SIG-M5 treated with dmso at 0.1 percent for 504 hours (cell line): ENCODE measurements at regions not wholly inside any gene's neighbourhood (a gene's known extent, or its start where the extent isn't known, plus 50 kb on each side); places are given as distances from the start of the nearest gene placed in this dataset.

ENCODE experiments used
- DNase-seq: peaks from one replicate; lab custom pipeline; 2025; ENCODE audit not compliant: unreplicated experiment; lab: John Stamatoyannopoulos, UW

DNA sequence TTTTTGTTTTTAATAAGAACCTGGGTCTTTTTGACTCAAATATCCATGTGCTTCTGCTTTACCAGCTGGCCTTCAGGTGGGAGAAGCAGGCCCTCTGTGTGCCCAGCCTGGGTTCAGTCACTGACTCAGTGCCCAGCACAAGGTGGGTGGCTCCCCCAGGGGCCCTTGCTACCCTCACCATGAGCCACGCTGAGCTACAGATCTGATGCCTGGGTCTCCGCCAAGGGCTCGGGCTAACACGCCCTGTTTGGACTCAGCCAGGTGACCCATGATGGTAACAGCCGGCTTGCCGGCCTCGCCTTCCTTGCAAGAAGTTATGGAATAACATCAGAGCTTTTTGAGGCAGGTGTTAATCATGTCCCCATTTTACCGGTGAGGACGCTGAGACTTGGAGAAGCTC, 109.5 kb upstream of the NLRP1 start:
- DNase-seq = no peak

DNA sequence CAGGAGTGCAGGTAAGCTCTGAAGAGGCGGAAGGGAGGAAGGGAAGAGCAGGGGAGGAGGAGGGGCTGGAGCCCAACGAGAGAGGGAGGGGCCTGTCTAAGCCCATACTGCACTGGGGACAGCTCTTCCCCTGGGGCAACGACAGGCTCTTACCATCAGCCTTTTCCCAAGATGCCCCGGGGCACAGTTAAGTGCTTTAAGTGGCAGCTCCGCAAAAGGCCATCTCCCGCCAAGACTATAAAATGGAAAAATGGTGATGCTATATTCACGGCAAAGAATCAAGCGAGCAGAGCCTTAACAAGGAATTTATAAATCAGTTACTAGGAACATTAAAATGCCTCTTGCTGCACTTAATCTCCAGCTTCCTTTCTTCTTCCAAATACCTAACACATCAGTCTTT, 110.2 kb upstream of the NLRP1 start:
- DNase-seq = no peak

DNA sequence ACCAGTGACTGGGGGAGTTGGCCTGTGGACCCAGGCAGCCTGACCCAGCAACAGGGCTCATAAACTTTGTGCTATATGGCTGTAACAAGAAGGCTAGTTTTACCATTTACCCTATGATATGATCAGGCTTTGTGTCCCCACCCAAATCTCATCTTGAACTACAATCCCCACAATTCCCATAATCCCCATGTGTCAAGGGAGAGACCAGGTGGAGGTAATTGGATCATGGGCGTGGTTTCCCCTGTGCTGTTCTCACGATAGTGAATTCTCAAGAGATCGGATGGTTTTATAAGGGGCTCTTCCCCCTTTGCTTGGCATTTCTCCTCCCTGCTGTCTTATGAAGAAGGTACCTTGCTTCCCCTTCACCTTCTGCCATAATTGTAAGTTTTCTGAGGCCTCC, 111.2 kb upstream of the NLRP1 start:
- DNase-seq = no peak

DNA sequence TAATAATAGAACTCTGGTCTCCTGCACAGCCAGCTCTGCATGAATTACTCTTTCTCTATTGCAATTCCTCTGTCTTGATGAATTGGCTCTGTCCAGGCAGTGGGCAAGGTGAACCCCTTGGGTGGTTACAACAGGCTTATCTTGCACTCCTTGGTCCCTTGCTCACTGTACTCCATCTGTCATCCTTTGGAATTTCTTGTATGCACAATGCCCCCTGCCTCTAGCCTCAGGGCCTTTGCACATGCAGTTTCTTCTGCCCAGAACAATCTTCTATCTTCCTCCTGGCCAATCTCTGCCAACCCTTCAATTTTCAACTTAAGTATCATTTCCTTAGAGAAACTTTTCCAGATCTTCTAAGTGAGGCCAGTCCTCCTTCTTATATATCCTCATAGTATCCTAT, 114.7 kb upstream of the NLRP1 start:
- no peak for DNase-seq

DNA sequence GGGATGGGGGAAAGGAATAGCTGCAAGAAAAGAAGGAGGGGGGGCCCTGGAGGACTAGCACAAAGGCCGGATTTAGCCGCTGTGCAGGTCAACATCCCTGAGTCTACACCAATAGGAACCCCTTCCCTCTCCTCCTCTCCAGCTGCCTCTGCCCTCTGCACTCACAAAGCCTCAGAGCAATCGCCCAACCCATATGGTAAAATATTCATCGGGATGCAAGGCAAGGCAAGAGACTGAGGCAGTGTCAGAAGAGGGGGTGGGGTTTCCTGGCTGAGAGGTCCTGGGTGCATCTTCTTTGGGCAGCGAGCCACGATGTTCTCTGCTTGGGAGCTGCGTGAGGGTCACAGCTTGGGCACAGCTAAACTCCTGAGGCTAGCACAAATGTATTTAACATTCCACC, 115.5 kb upstream of the NLRP1 start:
- no peak for DNase-seq

DNA sequence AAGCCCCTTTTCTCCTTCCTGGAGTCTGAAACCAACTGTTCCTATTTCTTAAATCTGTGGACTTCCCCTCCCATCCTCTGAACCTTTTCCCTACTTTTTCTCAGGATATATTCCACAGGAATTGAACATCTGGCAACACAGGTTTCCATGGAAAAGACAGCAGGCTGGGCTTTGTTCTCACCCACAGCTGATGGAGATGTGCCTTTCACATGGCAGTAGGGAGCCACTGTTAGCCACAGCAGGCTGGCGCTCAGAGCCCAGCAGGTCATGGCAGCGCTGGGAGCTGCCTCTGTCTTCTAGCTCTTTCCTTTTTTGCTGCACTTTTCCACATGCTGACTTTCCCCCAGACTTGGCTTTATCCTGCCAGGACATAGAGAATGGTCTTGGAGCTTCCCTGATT, 116.4 kb upstream of the NLRP1 start:
- no peak for DNase-seq

DNA sequence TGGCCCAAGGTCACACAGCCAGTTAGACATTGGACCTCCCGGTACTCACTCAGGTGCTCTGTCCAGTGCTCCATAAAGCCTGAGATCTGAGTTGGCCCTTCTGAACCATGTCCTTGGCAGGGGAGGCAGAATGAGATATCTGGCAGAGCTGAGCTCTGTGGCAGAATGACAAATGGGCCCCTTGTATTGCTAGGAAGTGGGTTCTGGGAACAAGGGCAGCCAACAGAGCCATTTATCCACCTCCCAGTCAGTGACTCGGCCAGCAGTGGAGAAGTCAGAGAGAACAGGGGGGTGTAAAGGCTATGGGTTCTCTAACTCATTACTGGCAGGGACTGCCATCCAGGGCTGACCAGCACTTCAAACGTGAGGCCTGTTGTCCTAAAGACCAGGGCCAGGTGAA, 117.1 kb upstream of the NLRP1 start:
- DNase-seq = no peak

DNA sequence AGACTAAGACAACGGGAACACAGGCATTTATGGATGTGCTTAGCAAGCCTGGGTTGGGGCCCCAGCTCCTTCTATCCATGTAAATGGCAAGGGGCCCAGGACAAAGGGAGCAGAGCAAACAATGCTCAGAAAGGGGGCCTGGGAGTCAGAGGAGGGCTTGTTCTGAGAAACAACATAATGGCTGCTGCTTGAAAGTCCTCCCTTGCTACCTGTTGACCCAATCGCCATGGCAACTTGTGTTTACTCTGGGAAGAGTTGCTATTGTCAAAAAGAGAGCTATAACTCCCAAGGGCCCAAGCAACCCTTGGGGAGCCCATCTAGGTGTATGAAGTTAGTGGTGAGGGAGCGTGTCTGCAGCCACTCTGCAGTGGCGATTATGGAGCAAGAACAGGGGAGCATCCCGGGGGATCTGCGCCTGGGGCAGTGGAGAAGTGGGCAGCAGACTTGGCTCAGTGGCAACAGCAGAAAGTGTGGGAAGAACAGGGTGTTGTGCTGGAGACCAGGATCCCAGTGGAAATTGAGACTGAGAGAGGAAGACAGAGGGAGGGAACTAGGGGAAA, 118.7 kb upstream of the NLRP1 start:
- no peak for DNase-seq

DNA sequence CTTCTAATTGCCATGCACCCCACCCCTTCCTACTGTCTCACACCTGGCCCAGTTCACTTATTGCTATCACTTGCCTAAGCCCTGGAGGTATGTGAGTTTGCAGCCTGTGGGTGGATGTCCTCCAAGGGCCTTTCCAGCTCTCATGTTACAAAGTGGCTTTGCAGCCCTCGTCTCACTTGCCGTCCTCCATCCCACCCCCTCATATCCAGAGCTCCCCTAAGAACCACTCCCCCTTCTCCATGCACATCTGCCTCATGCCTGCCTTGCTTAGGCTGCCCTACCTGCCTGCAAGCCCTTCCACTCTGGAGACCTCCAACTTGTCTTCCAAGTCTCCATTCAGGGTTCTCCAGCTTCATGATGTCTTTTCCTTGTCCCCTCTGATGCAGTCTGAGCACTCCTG, 119.4 kb upstream of the NLRP1 start:
- no peak for DNase-seq

DNA sequence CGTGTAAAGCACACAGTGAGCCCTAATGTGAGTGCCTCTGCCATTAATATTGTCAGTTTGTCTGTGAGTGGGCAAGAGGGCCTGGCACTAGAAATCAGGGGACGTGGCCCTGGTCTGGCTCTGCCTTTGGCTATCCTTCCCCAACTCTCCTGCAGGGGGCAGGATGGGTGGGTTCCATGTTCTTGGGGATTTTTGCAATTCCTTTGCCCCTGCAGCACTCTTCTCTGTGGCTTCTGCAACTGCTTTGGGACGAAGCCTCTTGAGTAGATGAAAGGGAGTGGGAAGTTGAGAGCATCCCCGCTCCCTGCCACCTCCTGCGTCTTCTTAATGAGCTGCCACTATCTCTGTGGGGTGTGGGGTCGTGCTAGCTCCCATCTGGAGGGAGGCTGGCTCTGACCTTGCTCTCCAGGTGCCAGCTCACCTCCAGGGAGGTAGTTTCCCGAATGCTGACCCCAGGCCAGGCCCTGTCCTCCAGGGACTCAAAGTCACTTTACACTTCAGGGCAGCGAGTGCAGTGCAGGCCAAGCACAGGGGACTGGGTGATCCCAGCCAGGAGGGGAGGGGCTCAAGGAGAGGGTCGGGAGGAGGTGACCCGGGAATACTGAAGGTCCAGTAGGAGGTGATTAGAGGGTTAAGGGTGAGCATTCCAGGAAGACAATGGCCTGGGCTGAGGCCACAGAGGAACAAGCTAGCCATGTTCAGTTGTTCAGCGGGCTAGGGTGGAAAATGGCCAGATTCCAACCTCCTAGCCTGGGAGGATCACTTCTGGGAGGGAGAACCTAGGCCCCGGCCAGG, 121.0 kb upstream of the NLRP1 start:
- no peak for DNase-seq

DNA sequence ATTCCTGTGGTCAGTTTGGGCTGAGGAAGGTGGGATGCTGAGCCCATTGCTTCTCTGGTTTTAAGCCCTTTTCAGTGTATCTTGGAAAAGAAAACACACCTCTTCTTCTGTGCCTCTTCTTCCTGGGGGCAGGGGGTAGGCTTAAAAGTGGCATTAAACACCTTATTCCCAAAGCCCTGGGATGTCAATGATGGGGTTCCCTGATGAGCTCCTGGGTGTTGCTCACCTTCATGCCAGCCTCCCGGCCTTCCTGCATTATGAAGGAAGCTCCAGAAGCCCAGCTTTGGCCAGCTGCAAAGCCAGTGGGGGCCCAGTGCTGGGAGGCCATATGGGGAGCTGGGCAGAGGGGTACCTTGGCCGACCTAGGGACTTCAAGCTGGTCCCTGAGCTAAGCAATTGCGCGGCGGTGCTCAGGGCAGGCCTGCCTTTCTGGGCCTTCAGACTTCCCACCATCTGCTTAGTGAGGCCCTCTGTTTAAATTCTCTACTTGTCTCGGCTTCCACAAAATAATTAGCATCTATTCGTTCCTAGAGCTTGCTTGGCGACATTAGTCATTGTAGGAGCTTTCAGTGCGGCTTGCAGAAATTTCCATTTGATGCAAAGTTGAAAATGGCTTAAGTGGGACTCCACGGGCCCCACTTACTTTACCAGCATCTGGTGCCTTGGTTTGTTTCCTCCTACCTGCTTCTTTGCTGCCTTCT, 121.7 kb upstream of the NLRP1 start:
- DNase-seq = no peak

DNA sequence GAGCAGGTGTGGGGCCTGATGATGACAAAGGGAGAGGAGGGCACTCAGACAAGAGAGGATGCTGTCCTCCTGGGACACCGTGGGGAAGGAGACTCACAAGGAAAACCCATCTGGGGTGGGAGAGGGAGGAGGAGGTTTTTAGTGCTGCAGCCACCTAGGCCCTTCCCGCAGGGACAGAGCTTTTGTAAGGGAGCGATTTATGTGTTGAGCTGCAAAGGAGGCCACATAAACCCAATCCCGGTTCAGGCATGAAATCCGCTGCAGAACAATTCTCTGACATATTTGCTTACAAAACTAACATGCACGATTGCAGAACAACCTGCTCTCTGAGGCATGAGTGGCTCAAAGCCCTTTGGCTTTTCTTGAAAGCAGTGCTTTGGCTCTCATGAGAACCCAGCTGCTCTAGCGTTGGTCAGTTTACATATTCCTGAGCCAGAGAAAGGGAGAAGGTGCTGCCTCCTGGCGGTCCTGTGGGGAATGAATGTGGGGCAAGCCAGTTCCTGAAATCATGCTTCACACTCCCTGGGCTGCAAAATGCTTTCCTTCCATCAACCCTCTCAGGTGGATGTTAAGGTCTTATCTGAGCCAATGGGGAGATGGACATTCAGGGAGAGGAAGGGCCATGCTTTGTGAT, 122.4 kb upstream of the NLRP1 start:
- DNase-seq = peak; percentile 30

DNA sequence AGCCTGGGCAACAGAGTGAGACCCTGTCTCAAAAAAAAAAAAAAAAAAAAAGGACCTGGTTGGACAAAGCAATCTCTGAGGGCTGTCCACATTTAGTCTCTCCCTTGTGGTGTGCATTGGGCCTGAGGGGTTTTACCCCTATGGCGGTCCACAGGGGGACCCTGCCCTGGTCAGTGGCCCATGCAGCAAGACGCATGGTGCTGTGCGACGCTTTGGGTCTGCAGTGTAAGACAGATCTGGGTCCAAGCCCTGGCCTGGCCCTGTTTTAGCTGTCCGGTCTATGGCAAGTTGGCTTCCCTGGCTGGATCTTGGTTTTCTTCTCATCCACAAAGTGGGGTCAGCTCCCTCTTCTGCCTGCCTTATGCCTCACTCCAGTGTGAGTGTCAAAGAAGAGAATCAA, 123.2 kb upstream of the NLRP1 start:
- DNase-seq = no peak

DNA sequence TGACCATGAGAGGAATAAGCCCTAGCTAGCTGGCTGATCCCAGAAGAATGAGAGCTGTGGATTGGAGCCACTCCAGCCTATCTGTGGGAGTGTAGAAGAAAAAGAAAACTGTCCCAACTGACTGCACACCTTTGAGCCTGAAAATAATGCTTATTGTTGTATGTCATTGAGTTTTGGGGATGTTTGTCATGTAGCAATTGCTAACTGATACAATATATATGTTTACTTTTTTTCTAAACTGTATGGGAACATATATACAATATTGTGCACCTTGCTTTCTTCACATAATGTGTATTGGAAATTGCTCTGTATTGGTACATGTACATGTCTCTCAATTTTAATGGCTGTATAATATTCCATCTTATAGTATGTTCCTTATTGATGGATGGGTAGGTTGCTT, 124.0 kb upstream of the NLRP1 start:
- no peak for DNase-seq

DNA sequence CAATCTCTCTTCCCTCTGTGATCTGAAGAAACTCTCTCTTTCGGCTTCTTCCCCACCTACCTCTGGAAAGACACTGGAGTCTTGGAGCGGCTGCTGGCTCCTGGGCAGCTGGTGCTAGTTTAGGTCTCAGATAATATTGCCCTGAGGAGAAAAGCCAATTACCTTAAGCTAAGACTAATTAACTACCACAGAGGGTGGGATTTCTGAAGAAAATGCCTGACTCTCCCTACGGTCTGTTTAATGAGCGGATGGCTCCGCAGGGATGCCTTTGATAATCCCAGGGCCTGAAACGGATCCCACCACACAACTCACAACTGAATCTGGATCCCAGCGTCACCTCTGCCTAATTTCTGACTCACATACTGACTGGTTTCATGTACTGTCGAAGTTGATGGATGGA, 127.0 kb upstream of the NLRP1 start:
- no peak for DNase-seq

DNA sequence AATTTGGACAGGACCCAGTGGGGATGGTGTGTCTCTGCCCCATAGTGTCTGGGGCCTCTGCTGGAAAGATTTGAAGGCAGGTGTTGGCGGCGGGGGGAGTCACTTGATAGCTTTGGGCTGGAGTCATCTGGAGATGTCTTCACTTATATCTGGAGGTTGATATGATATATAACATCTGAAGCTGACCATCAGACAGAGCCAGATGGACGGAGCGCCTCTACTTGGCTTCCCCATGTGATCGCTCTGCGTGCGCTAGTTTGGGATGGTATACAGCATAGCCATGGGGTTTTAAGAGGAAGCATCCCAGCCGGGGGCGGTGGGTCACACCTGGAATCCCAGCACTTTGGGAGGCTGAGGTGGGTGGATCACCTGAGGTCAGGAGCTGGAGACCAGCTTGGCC, 130.7 kb upstream of the NLRP1 start:
- DNase-seq = no peak

DNA sequence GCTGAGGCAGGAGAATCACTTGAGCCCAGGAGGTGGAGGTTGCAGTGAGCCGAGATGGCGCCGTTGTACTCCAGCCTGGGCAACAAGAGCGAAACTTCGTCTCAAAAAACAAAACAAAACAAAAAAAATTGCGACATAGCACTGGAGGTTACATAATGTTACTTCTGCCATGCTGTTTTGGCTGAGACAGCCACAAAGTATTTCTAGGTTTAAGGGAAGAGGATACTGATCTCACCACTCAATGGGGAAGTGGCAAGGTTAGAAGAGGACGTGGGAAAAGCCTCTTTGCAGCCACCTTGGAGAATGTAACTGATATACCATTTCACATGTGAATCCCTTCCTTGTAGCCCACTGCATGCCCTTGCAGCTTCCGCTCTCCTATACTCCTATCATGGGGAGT, 131.2 kb upstream of the NLRP1 start:
- peak; percentile 37 for DNase-seq

DNA sequence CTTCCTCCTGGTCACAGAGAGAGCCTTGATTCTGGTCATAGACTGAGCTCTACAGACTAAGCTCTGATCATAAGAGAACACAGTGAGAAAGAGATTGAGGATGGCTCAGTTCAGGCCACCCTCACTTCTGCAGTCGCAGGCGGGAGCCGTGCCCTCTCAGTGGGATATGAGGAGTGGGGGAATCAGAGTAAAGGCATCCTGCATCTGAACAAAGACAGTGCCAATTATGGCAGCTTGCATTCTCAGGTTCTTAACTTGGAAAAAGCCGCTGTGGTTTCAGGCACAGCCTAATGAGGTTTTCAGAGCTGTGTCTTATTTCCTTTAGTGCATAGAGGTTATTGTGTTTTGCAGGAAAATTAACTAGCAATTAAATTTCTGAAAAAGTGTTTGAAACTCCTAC, 134.4 kb upstream of the NLRP1 start:
- no peak for DNase-seq

DNA sequence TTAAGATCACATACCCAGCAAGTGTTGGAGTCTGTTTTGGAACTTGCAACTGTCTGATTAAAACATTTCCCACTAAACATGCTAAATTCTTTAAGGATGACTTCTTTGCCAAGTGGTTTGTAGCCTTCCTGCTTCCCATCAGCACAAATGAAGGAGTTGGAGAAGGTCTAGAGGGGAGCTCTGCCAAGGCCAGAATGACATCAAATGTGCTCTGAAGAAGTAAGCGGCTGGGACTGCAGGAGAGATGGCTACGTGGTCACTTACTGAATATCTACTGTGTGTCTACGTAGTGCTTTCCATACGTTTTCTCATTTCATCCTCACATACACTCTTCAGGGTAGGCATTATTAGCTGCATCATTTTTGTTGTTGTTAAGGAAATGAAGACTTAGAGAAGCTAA, 135.7 kb upstream of the NLRP1 start:
- DNase-seq = no peak

DNA sequence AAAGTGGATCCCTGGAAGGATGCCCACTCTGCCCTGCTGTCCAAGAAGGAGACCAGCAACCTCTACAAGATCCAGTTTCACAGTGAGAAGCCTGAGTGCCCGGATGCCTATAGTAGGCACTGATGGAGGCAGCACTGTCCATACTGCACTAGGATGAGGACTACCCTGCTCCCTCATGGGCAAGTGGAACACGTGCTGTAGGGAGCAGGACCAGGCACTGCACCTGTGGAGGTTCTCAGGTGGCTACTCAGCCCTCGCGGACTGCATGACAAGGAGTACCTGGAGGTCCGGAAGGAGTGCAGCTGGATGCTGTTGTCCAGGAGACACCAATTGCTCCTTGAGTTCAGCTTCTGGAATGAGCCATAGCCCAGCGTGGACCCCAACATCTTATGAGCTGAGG, 146.1 kb upstream of the NLRP1 start:
- DNase-seq = no peak

DNA sequence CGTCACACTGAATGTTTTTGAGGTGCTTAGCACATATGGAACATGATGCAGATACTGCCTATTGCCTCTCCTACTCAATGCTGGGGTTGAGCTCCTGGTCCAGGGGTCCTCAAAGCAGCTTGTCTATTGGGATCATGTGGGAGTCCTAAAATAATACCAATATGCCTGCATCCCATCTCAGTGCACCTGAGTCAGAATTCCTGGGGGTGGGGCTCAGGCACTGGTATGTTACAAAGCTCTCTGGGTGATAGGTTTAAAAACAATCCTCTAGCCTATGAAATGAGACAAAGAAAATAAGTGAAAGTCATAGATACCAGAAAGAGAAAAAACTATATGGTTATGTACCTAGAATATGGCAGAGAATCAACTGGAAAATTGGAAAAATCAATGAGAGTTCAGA, 156.6 kb upstream of the NLRP1 start:
- no peak for DNase-seq

DNA sequence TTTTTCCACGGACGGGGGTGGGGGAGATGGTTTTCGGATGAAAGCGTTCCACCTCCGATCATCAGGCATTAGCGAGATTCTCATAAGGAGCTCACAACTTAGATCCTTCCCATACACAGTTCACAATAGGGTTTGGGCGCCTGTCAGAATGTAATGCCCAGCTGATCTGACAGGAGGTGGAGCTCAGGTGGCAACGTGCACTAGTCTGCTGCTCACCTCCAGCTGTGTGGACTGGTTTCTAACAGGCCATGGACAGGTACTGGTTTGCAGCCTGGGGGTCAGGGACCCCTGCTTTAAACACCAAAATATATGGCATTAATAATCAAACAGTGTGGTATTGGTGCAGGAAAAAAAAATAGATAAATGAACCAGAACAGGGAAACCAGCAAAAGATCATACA, 157.5 kb upstream of the NLRP1 start:
- DNase-seq = no peak
